CD4-positive, alpha-beta T cell treated with Interferon gamma for 1 hour (primary cell): ENCODE measurements at regions not wholly inside any gene's neighbourhood (a gene's known extent, or its start where the extent isn't known, plus 50 kb on each side); places are given as distances from the start of the nearest gene placed in this dataset.

Experiments used
- DNase-seq: peaks from one replicate; pipeline ENCODE4 v3.0.0-alpha.2; 2020

GRCh38 chr1:103854279-103854678 is 104.6 kb downstream of the AMY1C start:
- no peak for DNase-seq

DNA sequence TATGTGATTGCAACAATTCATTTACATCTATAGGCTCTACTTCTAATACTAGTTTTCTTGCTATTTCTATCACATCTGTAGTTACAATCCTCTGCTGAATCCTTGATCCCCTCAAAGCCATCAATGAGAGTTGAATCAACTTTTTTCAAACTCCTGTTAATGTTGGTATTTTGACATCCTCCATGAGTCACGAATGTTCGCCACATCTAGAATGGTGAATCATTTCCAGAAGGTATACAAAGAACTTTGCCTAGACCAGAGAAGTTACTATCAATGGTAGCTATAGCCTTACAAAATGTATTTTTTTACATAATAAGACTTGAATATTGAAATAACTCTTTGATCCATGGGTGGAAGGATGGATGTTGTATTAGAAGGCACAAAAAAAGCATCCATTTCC is 110.0 kb downstream of the AMY1C start:
- no peak for DNase-seq

DNA sequence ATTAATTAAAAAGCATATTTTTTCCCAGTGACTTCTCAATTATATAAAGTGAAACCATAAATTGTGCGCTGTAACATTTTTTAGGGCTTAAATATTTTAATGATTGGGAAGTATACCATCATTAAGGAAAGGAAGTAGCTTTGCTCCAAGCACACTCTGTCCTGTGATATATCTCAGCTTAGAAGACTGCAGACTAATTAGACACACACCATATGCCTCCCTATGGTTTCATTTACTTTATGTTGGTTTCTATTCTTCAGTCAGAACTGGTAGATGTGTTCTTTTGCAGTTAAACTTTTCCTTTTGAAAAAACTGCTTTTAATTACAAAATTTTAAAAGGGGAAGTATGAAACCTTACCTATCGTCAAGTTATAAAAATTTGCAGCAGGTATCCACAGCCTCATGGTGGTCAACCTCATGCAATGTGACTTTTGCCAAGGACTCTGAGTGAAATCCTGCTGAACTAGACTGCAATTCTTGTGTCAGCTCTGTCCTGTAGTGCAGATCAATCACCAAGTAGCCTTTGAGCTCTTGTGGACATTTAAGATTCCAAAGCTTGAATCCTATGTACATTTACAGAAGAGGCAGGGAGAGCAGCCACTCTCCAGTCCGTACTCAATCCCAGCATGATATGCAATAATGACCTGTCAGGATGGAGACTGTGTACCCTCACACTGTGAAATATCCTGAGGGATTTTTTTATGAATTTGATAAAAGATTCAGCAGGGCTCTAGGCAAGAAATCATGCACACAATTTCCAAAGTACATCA is 149.1 kb downstream of the AMY1C start:
- DNase-seq, result no peak

GRCh38 chr1:103900005-103900404 is 150.3 kb downstream of the AMY1C start:
- no peak for DNase-seq

DNA sequence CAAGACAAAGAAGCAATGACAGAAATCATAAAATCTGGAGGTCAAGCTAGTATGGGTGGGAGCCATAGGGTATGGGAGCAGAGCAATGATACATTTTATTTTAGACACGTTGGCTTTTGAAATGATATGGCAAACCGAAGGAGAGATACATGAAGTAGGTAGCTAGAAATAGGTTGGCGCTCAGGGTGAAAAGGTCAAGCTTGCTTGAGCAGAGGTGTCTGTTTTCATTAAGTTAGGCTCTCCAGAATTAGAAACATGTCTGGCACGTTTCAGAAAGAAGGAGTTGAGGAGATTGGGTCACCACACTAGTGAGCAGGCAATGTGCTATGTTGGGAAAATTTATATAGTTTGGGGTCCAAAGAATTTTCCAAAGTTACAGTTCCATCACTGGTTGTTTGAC is 151.4 kb downstream of the AMY1C start:
- DNase-seq, result no peak

GRCh38 chr1:103905363-103905762 is 155.7 kb downstream of the AMY1C start:
- no peak for DNase-seq

DNA sequence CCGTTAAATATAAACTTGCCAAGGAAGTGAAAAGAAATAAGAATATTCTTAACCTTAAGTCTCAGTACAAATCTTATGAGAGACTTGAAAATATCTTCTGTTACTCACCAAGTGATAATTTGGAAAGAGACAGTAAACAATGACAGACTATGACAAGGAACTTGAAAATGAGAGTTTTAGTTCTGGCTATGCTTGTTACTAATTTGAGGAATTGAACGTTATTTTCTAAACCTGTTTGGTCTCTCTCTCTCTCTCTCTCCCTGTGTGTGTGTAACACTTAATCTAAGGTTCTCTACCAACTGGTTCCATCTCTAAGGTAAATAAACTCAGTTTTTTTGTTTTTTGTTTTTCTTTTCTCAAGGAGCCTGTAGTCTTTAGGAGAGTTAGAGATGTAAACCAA is 161.8 kb downstream of the AMY1C start:
- DNase-seq, result no peak

DNA sequence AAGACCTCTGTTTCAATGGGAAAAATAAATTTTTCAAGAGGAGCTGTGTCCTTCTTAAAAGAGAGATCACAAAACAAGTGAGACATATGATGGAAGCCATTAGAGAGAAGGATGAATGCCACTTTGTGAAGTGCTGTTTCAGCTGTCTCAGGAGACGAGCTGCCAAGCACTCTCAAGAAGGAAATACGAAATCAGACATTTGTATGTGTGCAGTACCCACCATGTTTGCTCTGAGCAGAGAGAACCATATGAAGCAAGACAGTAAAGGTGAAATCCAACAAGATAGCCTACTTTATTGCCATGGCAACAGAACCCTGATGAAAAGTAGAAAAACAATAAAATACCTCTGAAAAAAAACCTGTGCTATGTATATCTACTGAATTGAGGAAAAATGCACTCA is 168.1 kb downstream of the AMY1C start:
- DNase-seq, result no peak

DNA sequence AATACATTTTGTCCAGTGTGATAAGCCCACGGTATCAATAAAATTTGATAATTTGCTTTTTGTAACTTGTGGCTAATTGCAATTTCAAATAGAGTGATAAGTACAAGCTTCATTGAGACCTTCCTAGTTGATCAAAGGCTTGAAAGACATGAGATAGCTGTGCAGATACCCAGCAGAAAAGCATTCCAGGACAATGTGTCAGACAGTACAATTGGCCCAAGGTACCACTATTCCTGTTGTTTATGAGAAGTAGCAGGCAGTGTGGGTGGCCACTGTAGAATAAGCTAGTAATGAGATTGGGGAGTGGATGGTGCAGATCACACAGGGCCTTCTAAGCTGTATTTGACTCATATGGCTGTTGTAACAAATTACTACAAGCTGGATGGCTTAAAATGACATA is 182.2 kb downstream of the AMY1C start:
- no peak for DNase-seq

DNA sequence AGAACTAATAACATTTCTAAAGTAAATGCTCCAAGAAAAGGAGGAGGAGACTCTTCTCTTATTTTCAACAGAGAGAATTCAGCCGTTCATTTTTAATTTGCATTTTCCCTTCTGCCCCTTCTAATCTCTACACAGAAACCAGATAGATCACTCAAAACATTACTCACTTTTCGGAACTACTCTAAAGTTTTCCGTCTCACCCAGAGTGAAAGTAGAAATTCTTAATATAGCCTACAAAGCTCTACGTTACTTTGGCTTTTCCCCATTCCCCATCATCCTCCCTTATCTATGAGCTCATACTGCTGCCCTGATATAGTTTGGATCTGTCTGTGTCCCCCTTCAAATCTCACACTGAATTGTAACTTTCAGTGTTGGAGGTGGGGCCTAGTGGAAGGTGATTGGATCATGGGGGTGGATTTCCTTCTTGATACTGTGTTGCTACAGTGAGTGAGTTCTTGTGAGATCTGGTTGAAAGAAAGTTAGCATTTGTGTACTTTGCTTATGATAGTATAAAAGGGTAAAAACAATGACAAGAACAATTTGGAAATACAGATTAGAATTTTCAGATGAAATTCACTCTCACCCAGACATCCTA is 188.2 kb downstream of the AMY1C start:
- DNase-seq, result no peak

DNA sequence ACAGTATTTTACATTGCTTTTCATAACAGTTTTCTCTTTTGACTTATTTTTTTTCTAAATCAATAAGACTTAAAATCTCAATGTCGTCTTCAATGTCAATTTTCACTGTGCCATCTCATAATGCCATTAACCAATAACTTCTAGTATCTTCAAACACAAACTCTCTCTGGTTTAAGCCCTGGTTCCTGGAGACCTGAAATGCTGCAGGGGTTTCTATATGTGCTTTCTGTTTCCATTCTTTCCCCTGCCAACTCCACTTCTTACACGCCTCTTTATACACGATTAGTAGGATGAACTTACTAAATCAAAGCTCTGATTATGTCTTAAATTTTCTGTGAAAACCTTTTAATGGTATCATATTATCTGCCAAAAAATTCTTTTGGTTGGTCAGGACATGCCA is 191.4 kb downstream of the AMY1C start:
- DNase-seq, result no peak

DNA sequence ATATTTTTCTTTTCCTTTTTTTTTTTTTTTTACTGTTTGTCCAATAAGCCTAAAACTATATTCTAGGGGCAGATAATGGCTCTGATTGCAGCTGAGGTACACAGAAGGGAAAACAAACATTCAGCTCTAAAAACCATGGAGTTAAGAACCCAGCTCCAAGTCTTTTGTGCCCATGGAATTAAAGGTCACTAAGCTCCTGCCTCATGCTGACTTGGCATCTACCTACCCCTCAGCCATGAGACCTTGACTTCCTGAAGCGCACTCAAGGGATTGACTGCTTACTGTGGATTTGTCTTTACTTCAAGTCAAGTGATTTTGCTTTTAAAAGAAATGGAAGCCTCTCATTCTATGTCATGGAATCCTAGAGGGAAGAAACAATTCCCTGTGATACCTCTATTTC is 192.3 kb downstream of the AMY1C start:
- DNase-seq, result no peak

DNA sequence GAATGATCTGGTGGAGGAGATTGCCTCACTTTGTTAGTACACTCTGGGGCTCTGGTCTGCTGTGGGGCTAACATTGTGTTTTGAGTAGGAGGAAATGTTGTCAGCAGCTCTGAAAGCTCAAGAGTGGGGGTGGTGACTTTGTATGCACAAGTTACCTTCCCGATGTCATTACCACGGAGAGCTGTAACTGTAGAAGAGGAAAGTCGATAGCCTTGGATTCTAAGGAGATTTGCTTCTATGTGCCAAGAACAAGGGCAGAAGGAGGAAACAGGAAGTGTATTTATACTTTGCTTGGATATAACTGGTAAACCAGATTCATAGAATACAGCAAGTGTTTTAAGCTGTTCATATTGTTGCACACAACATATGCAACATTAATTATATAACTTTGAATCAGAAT is 196.1 kb downstream of the AMY1C start:
- no peak for DNase-seq

- no peak for DNase-seq
Measured at GRCh38 chr1:103948526-103948925, 198.8 kb downstream of the AMY1C start.

DNA sequence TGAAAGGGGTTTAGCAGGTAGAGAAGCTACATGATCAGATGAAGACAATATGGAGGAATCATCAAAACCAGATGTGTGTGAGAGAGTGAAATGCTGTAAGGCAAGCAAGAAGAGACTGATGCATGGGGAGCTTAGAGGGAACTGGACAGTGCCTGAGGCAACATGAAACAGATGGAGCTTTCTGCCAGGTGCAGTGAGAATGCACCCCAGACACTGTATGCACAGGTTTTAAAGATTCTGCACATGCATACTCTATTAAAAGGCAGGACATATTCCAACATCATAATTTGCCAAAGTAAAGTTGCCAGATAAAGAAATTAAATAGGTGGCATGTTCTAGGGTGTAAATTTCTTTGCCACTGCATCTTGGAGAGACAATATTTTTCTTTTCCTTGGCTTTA is 200.1 kb downstream of the AMY1C start:
- DNase-seq, result no peak

DNA sequence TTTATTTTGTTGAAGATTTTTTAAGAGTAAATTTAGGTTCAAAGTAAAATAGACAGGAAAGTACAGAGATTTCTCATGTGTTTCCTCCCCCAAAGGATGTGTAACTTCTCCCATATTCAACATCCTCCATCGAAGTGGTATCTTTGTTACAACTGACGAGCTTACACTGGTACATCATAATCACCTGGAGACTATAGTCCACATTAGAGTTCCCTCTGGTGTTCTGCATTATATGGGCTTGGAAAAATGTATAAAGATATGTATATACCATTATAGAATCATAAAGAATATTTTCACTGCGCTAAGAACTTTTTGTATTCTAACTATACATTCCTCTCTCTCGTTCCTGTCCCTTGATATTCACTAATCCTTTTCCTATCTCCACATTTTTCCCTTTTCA is 203.7 kb downstream of the AMY1C start:
- DNase-seq, result no peak

- no peak for DNase-seq
Measured at GRCh38 chr1:103958699-103959098, 209.0 kb downstream of the AMY1C start.

- DNase-seq, result no peak
Measured at GRCh38 chr1:103959565-103959964, 209.9 kb downstream of the AMY1C start.

- no peak for DNase-seq
Measured at GRCh38 chr1:103960045-103960444, 210.3 kb downstream of the AMY1C start.

DNA sequence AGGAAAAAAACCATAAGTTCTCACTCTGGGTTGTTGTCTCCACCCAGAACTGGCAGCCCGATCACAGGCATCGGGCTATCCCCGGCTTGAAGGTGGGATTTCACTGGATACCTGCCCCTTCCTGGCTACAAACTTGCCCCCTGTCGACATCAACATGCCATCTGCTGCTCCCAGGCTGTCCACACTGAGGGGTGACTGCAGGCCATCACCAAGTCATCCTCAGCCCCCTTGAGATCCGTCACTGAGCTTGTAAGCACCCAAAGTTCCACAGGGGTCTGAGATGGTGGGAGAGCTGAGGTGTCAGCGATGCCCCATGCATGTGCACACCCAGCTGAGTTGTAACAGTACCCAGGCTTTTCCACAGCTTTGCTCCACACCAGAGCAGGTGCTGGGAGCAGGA is 211.0 kb downstream of the AMY1C start:
- no peak for DNase-seq

DNA sequence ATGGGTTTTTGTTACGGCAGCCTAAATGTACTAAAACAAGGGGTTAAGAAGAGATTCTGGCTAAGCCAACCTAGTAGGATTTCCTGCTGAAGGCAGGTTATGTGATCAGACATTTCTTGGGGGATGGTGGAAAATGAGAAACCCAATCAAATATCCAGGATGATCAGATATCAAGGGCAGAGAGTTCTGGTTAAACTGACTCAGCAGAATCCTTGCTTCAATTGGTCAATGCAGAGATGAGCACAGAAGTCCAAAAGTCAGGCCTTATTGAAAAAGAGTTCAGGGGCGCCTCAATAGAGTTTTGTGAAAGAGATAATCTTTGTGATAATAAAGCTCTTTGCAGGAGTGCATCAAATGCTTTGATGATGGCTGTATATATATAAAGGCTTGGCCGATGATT is 237.1 kb downstream of the AMY1C start:
- no peak for DNase-seq

- no peak for DNase-seq
Measured at GRCh38 chr1:103997631-103998030, 247.9 kb downstream of the AMY1C start.

DNA sequence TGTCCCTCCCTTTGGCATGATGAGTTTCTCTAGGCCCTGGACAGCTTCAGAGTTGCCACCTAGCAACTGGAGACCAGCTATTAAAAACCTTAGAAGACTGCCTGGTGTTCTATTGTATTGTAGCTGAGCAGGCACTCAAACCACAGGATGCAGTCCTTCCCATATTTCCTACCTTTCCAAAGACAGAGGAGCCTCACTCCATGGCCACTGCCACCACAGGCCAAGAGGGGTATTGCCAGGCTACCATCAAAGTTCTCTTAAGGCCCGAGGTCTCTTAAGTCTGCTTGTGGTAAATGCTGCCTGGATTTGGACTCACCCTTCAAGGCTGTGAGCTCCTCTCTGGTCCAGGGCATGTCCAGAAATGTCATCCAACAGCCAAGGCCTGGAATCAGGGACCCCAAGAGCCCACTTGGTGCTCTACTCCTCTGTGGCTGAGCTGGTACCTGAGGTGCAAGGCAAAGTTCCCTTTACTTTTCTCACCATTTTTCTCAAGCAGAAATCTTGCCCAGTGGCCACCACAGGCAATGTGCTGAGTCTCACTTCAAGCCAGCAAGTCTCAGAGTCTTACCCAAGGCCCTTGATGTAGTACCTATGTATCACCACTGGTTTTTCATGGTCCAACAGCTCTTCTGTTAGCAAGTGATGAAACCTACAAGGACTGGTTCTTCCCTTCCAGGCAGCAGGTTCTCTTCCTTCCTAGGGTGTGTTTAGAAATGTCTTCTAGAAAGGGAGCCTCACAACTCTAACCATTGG is 269.4 kb downstream of the AMY1C start:
- no peak for DNase-seq

GRCh38 chr1:104019675-104020049 is 270.0 kb downstream of the AMY1C start:
- no peak for DNase-seq
